ENCODE measurements at regions not wholly inside any gene's neighbourhood (a gene's known extent, or its start where the extent isn't known, plus 50 kb on each side); places are given as distances from the start of the nearest gene placed in this dataset.

DNA sequence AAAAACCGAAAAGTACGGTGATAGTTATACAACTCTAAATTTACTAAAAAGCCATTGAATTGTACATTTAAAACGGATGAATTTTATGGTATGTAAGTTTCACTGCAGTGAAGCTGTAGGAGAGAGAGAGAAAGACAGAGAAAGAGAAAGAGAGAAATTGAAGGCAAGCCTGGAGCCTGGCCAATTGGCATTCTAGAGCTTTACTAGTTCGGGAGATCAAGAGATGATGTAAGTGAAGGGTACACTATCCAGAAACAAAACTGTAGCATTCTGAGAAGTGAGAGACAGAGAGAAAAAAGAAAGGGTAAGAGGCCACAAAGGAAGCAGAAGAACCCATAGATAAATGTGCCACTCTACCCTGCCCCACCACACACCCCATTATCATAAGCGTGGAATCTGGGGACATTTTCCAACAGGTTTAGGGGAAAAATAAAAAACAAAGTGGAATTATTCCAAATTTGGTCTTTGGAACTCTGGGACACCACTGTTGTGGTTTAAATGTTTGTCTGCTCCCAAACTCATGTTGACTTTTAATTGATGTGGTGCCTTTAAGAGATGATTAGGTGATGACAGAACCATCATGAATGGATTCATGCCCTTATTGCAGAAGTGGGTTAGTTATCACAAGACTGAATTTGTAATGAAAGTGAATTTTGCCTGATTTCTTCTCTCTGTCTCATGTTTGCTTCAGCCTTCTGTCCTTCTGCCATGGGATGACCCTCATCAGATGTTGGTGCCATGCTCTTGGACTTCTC lies 123.0 kb upstream of the PLS3 start:
- DNase-seq (ENCODE audit: low read depth, low spot score) = no peak
- no peaks in the 10 kb centered on the region for H3K9me3 ChIP-seq (ENCODE audit: control insufficient read depth, insufficient read depth, low read depth, low read length)
- no peaks in the 10 kb centered on the region for H3K36me3 ChIP-seq (ENCODE audit: control insufficient read depth, insufficient read depth, low read length)
- POLR2A ChIA-PET = no interaction called here
- CTCF ChIA-PET = no interaction called here
- no peaks in the 10 kb centered on the region for H3K4me1 ChIP-seq (ENCODE audit: control insufficient read depth, insufficient read depth, low read length)
- intact Hi-C loops (cut with micrococcal nuclease; ENCODE audit: unreplicated experiment) = no loop called here
- no peaks in the 10 kb centered on the region for H3K27me3 ChIP-seq (ENCODE audit: control insufficient read depth, insufficient read depth, low read length)
- in situ Hi-C loops (cut with HindIII; ENCODE audit: low pct_unique_long_range_greater_than_20kb, low sequenced_read_pairs) = no loop called here
- no peak overlapping the region for H3K4me3 ChIP-seq (ENCODE audit: low read depth in 2 of 2, low read length in 2 of 2)
- no peak for ATAC-seq
- no peak overlapping the region for H3K27ac ChIP-seq (ENCODE audit: low read length)
- no peak for TF ChIP-seq SIN3A (IDR thresholded peaks at IDR 0.05; ENCODE audit: borderline replicate concordance, insufficient read depth, low read depth, low read length)
- no peak for TF ChIP-seq TCF7L2 (IDR thresholded peaks at IDR 0.05; ENCODE audit: low read depth, low read length)
- TF ChIP-seq POLR2AphosphoS5 (IDR thresholded peaks at IDR 0.05; ENCODE audit: low read depth, low read length) = no peak
- TF ChIP-seq, protein P1, sequence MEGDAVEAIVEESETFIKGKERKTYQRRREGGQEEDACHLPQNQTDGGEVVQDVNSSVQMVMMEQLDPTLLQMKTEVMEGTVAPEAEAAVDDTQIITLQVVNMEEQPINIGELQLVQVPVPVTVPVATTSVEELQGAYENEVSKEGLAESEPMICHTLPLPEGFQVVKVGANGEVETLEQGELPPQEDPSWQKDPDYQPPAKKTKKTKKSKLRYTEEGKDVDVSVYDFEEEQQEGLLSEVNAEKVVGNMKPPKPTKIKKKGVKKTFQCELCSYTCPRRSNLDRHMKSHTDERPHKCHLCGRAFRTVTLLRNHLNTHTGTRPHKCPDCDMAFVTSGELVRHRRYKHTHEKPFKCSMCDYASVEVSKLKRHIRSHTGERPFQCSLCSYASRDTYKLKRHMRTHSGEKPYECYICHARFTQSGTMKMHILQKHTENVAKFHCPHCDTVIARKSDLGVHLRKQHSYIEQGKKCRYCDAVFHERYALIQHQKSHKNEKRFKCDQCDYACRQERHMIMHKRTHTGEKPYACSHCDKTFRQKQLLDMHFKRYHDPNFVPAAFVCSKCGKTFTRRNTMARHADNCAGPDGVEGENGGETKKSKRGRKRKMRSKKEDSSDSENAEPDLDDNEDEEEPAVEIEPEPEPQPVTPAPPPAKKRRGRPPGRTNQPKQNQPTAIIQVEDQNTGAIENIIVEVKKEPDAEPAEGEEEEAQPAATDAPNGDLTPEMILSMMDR (IDR thresholded peaks at IDR 0.05) = no peak
- TF ChIP-seq, protein P2, sequence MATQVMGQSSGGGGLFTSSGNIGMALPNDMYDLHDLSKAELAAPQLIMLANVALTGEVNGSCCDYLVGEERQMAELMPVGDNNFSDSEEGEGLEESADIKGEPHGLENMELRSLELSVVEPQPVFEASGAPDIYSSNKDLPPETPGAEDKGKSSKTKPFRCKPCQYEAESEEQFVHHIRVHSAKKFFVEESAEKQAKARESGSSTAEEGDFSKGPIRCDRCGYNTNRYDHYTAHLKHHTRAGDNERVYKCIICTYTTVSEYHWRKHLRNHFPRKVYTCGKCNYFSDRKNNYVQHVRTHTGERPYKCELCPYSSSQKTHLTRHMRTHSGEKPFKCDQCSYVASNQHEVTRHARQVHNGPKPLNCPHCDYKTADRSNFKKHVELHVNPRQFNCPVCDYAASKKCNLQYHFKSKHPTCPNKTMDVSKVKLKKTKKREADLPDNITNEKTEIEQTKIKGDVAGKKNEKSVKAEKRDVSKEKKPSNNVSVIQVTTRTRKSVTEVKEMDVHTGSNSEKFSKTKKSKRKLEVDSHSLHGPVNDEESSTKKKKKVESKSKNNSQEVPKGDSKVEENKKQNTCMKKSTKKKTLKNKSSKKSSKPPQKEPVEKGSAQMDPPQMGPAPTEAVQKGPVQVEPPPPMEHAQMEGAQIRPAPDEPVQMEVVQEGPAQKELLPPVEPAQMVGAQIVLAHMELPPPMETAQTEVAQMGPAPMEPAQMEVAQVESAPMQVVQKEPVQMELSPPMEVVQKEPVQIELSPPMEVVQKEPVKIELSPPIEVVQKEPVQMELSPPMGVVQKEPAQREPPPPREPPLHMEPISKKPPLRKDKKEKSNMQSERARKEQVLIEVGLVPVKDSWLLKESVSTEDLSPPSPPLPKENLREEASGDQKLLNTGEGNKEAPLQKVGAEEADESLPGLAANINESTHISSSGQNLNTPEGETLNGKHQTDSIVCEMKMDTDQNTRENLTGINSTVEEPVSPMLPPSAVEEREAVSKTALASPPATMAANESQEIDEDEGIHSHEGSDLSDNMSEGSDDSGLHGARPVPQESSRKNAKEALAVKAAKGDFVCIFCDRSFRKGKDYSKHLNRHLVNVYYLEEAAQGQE (IDR thresholded peaks at IDR 0.05; ENCODE audit: insufficient read depth in 1 of 2, low read depth in 2 of 2, low read length in 1 of 2) = no peak
- no TSS peak for BruUV-seq (replicated peaks)

DNA sequence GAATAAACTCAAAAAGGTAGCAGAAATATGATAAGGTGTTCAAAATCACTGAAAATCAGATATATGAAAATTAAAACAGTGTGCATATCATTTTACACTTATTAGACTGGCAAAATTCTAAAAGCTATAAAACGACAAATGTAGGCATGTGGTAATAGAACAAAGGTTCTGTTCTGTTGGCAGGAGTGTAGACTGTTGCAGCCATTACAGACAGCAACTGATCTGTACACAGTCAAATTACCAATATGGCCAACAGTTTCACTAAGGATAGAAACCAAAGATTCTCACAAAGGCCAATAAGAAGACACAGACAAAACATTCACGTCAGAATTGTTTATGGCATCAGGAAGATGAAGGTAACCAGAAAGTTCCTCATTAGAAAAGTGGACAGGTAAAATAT lies 112.8 kb upstream of the PLS3 start:
- DNase-seq (ENCODE audit: low read depth, low spot score) = no peak
- intact Hi-C loops (cut with micrococcal nuclease; ENCODE audit: unreplicated experiment) (no loop called here), in situ Hi-C loops (cut with HindIII; ENCODE audit: low pct_unique_long_range_greater_than_20kb, low sequenced_read_pairs) (no loop called here)
- Histone ChIP-seq H3K36me3 (ENCODE audit: control insufficient read depth, insufficient read depth, low read length) (no peaks in the 10 kb centered on the region), H3K27me3 (ENCODE audit: control insufficient read depth, insufficient read depth, low read length) (peaks cover 2% of the 10 kb centered on the region; the same call in 1 of the 2 replicates), H3K9me3 (ENCODE audit: control insufficient read depth, insufficient read depth, low read depth, low read length) (no peaks in the 10 kb centered on the region), H3K4me1 (ENCODE audit: control insufficient read depth, insufficient read depth, low read length) (no peaks in the 10 kb centered on the region), H3K4me3 (ENCODE audit: low read depth in 2 of 2, low read length in 2 of 2) (no peak overlapping the region), H3K27ac (ENCODE audit: low read length) (no peak overlapping the region)
- TF ChIP-seq, protein P2 (IDR thresholded peaks at IDR 0.05; ENCODE audit: insufficient read depth in 1 of 2, low read depth in 2 of 2, low read length in 1 of 2) = no peak
- TF ChIP-seq TCF7L2 (IDR thresholded peaks at IDR 0.05; ENCODE audit: low read depth, low read length) (no peak), SIN3A (IDR thresholded peaks at IDR 0.05; ENCODE audit: borderline replicate concordance, insufficient read depth, low read depth, low read length) (no peak)
- ChIA-PET POLR2A (no interaction called here), CTCF (no interaction called here)
- no TSS peak for BruUV-seq (replicated peaks)
- ATAC-seq = no peak
